CD4-positive, alpha-beta memory T cell (primary cell): ENCODE measurements at regions not wholly inside any gene's neighbourhood (a gene's known extent, or its start where the extent isn't known, plus 50 kb on each side); places are given as distances from the start of the nearest gene placed in this dataset.

Experiments used
- CTCF ChIA-PET: fragments of 350-600 bp; sonication (Branson Sonifier 250); formaldehyde crosslinking; loops from one replicate; lab custom pipeline; 2021; ENCODE audit warnings: inconsistent platforms; ENCODE audit not compliant: partially characterized antibody; lab: Charles Lee
- POLR2A ChIA-PET: fragments of 350-600 bp; sonication (Branson Sonifier 250); formaldehyde crosslinking; loops from one replicate; lab custom pipeline; 2021; ENCODE audit not compliant: partially characterized antibody; lab: Charles Lee
- DNase-seq, 5 donors: peaks; one replicate each; pipeline versions ENCODE4 v3.0.0 to v3.0.0-alpha.2; 2020 to 2022; ENCODE audit warnings: mixed read lengths in 1 of 5
- H3K27ac ChIP-seq: one replicate; pipeline ENCODE4 v1.7.0; 2013; ENCODE audit warnings: low read depth, low read length
- H3K27me3 ChIP-seq: 2 replicates; pipeline ENCODE4 v1.7.0; 2013; ENCODE audit warnings: mild to moderate bottlenecking, low read length, moderate library complexity; ENCODE audit not compliant: insufficient read depth
- H3K36me3 ChIP-seq: 2 replicates; pipeline ENCODE4 v1.7.0; 2013; ENCODE audit warnings: mild to moderate bottlenecking, low read length, moderate library complexity; ENCODE audit not compliant: insufficient read depth
- H3K4me1 ChIP-seq: 2 replicates; pipeline ENCODE4 v1.7.0; 2013; ENCODE audit warnings: mild to moderate bottlenecking, low read length, moderate library complexity; ENCODE audit not compliant: insufficient read depth
- H3K4me3 ChIP-seq, 2 donors: one replicate each; pipeline ENCODE4 v1.7.0; 2013; ENCODE audit warnings: low read length in 2 of 2, mild to moderate bottlenecking in 1 of 2
- H3K9me3 ChIP-seq, 2 donors: one replicate each; pipeline ENCODE4 v1.7.0; 2013; ENCODE audit warnings: low read length in 2 of 2, control low read depth in 1 of 2; ENCODE audit not compliant: control insufficient read depth in 1 of 2
- H3K27ac Mint-ChIP-seq, 7 donors: one replicate each; pipeline ENCODE4 v1.8.0; 2020 to 2021; ENCODE audit warnings: mixed read lengths in 7 of 7, mild to moderate bottlenecking in 6 of 7, inconsistent platforms in 3 of 7, moderate library complexity in 3 of 7
- H3K27me3 Mint-ChIP-seq, 2 donors: one replicate each; pipeline ENCODE4 v1.8.0; 2020 to 2021; ENCODE audit warnings: mixed read lengths in 2 of 2
- H3K36me3 Mint-ChIP-seq, 2 donors: one replicate each; pipeline ENCODE4 v1.8.0; 2020 to 2021; ENCODE audit warnings: mixed read lengths in 2 of 2, inconsistent platforms in 1 of 2, mild to moderate bottlenecking in 1 of 2
- H3K4me1 Mint-ChIP-seq, 4 donors: one replicate each; pipeline ENCODE4 v1.8.0; 2020 to 2021; ENCODE audit warnings: mixed read lengths in 4 of 4, mild to moderate bottlenecking in 1 of 4
- H3K4me3 Mint-ChIP-seq, 8 donors: one replicate each; pipeline ENCODE4 v1.8.0; 2020 to 2021; ENCODE audit warnings: mixed read lengths in 8 of 8, mild to moderate bottlenecking in 7 of 8, moderate library complexity in 6 of 8, inconsistent platforms in 3 of 8
- H3K9me3 Mint-ChIP-seq, 8 donors: one replicate each; pipeline ENCODE4 v1.8.0; 2020 to 2021; ENCODE audit warnings: mixed read lengths in 8 of 8, mild to moderate bottlenecking in 5 of 8, inconsistent platforms in 3 of 8, moderate library complexity in 1 of 8
- intact Hi-C: fragments of 100-400 bp; cut with micrococcal nuclease; formaldehyde crosslinking; loops from one replicate; pipeline ENCODE4 v1.15.1; 2023

DNA sequence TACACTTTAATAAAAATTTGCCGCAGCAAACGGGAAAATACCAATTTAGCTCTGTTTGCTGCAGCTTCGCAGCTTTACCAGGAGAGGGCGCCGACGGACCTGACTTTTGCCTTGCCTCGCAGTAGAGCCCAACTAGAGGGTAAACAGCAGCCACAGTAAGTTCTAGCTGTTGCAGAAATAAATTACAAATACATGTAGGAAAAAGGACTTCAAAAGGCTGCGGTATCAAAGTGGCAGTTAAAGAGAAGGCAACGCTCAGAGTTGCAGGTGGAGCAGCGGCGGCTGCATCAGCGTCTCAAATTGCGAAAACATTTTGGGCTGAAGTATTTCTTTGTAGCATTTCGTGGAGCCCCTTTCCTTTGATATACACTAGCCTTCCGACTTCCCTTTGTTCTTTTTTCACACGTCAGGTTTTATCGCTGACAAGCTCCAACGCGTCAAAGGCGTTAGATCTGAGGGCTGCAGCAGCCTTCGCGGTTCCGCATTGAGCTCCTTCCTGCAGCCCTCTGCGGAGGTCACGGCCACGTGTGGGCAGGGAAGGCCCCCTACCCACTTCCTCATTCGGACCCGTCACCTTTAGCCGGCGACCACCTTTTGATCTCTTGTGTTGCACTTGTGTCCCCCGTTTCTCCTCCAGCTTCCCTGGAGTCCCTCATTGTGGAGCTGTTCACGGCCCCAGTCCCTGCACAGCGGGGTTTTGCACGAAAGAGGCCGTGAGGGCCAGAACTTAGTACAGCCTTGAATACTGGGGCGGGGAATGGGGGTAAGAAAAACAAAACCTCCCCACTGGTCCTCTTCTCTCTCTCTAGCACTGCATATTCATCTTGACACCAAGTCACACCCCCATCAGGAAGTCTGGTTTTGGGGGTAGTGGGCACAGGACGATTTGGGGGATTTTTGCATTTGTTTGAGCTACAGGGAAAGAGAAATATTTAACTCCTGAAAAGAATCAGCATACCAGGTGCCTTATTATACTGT, 72.8 kb downstream of the S1PR1 start:
- DNase-seq = peak; percentile 86 to 92 (median 89)
- peak overlapping the region; percentile 80 to 88 (median 86) for H3K4me3 Mint-ChIP-seq
- Histone ChIP-seq H3K27ac (peak overlapping the region; percentile 79), H3K4me1 (peaks cover 56% of the 10 kb centered on the region), H3K9me3 (no peaks in the 10 kb centered on the region), H3K4me3 (peak overlapping the region; percentile 9 to 55), H3K27me3 (no peaks in the 10 kb centered on the region), H3K36me3 (no peaks in the 10 kb centered on the region)
- no peaks in the 10 kb centered on the region for H3K27me3 Mint-ChIP-seq
- H3K4me1 Mint-ChIP-seq = peaks cover 50 to 78% (median 63%) of the 10 kb centered on the region in 4 donors
- POLR2A ChIA-PET = interaction anchor here (0.5 to 4.8 kb wide), 43 partner anchors 9 to 957 kb away, joined by 3 to 75 read pairs (median 5); partner anchors contain the start of genes CDC14A, EXTL2, S1PR1 and SLC30A7
- CTCF ChIA-PET = interaction anchor here (0.7 to 9.0 kb wide), 51 partner anchors 8 to 441 kb away, joined by 3 to 262 read pairs (median 5); partner anchors contain the start of genes EXTL2 and SLC30A7
- intact Hi-C loops = loop anchor here (1.0 kb wide), 5 partner anchors 14 to 258 kb away; no protein-coding TSS in a partner anchor
- H3K9me3 Mint-ChIP-seq = no peaks in the 10 kb centered on the region
- peak overlapping the region; percentile 97 to 99 (median 98) for H3K27ac Mint-ChIP-seq
- H3K36me3 Mint-ChIP-seq = peaks cover 0 to 1% of the 10 kb centered on the region in 2 donors

DNA sequence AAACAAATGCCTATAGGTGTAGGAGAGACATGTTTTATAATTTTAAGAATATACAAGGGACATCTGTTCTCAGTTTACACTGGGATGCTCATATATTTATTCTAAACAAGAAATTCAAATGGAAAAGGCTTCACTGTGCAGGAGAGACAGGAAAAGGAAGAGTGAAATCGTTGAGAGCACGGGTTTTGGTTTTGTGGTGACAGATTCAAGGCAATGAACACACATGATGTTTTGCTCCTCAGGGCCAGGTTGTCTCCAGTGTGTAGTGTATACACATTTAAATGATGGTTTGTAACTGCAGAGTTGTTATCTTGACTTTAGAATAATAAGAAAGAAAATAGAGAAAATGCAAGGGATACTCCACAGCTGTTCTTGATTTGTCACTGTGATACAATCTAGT, 73.7 kb downstream of the S1PR1 start:
- Histone ChIP-seq H3K27ac (peak overlapping the region; percentile 79), H3K27me3 (no peaks in the 10 kb centered on the region), H3K4me3 (peak overlapping the region in 1 of 2 donors; percentile 55), H3K4me1 (peaks cover 56% of the 10 kb centered on the region), H3K9me3 (no peaks in the 10 kb centered on the region), H3K36me3 (no peaks in the 10 kb centered on the region)
- DNase-seq = peak in 4 of 5 donors; percentile 35 to 49 (median 44)
- CTCF ChIA-PET = interaction anchor here (0.9 to 9.0 kb wide), 23 partner anchors 8 to 442 kb away, joined by 3 to 262 read pairs (median 8); no protein-coding TSS in a partner anchor
- Mint-ChIP-seq H3K27ac (peak overlapping the region; percentile 97 to 99 (median 98)), H3K27me3 (no peaks in the 10 kb centered on the region), H3K36me3 (peaks cover 0 to 1% of the 10 kb centered on the region in 2 donors), H3K4me1 (peaks cover 52 to 79% (median 62%) of the 10 kb centered on the region in 4 donors), H3K4me3 (peak overlapping the region; percentile 80 to 88 (median 86)), H3K9me3 (no peaks in the 10 kb centered on the region)
- POLR2A ChIA-PET = interaction anchor here (0.7 to 4.8 kb wide), 22 partner anchors 11 to 1480 kb away, joined by 3 to 75 read pairs (median 10); partner anchors contain the start of genes EXTL2, S1PR1 and SLC30A7
- intact Hi-C loops = no loop called here

DNA sequence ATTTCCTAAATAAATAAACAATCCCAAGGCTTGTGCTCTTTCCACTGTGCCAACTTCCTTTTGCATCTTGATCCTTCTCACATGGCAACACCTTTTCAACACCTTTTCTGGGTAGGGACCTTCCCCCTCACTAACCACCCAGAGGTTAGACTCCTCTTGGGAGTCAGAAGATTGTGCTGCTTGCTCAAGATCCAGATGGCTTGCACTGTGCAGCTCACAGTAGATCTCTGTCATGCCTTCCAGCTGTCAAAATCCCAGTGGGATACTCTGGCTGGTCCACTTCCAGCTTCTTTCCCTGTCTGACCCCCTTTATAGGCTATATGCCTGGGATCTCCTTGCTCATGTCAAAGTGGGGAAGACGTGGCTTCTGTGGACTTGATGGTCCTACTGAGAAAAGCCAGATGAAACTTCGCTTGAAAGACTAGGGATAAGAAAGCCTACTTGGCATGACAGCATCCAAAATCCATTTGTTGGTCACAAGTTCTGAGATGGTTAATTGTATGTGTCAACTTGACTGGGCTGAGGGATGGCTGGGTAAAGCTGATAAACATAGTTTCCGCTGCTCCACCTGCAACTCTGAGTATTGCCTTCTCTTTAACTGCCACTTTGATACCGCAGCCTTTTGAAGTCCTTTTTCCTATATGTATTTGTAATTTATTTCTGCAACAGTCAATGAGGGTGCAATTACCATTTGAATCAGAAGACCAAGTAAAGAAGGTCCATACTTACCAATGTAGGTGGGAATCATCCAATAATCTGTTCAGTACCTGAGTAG, 74.5 kb downstream of the S1PR1 start:
- DNase-seq = peak in 1 of 5 donors; percentile 33
- Histone ChIP-seq H3K9me3 (no peaks in the 10 kb centered on the region), H3K27ac (peak overlapping the region; percentile 79), H3K27me3 (no peaks in the 10 kb centered on the region), H3K4me1 (peaks cover 56% of the 10 kb centered on the region), H3K36me3 (no peaks in the 10 kb centered on the region), H3K4me3 (no peak overlapping the region)
- Mint-ChIP-seq H3K27ac (peak overlapping the region; percentile 97 to 99 (median 98)), H3K4me1 (peaks cover 52 to 79% (median 62%) of the 10 kb centered on the region in 4 donors), H3K4me3 (peak overlapping the region; percentile 63 to 88 (median 86)), H3K36me3 (peaks cover 0 to 1% of the 10 kb centered on the region in 2 donors), H3K27me3 (no peaks in the 10 kb centered on the region), H3K9me3 (no peaks in the 10 kb centered on the region)
- CTCF ChIA-PET = interaction anchor here (0.9 to 9.0 kb wide), 13 partner anchors 12 to 392 kb away, joined by 3 to 262 read pairs (median 9); no protein-coding TSS in a partner anchor
- POLR2A ChIA-PET = interaction anchor here (0.7 to 4.8 kb wide), 13 partner anchors 11 to 1481 kb away, joined by 3 to 75 read pairs (median 13); partner anchors contain the start of genes EXTL2 and SLC30A7
- intact Hi-C loops = no loop called here

DNA sequence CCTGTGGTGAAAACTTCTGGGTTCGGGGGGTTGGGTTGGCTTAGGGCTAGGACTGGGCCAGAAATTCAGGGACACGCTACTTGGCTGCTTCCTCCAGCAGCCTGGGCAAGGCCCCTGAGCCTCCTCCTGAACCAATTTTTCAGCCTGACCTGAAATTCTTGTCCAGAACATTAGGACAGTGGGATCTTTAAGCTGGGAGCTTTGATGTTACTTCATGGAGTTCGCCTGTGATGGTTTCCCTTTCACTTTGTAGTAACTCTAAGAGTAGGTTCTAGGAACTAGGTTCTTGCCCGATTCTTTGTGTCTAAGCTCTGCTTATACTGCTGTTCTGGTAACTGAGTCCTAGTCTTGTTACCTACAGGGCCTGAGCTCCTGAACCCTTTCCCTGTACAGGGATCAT, 75.3 kb downstream of the S1PR1 start:
- Histone ChIP-seq H3K36me3 (no peaks in the 10 kb centered on the region), H3K27me3 (no peaks in the 10 kb centered on the region), H3K4me1 (peaks cover 56% of the 10 kb centered on the region), H3K27ac (peak overlapping the region; percentile 45), H3K9me3 (no peaks in the 10 kb centered on the region), H3K4me3 (peak overlapping the region in 1 of 2 donors; percentile 14)
- Mint-ChIP-seq H3K27ac (peak overlapping the region; percentile 97 to 99 (median 98)), H3K9me3 (no peaks in the 10 kb centered on the region), H3K27me3 (no peaks in the 10 kb centered on the region), H3K4me1 (peaks cover 50 to 75% (median 59%) of the 10 kb centered on the region in 4 donors), H3K4me3 (peak overlapping the region; percentile 21 to 88 (median 86)), H3K36me3 (peaks cover 0 to 1% of the 10 kb centered on the region in 2 donors)
- intact Hi-C loops = no loop called here
- no peak for DNase-seq
- ChIA-PET CTCF (interaction anchor here (0.8 to 9.0 kb wide), 7 partner anchors 16 to 393 kb away, joined by 3 to 262 read pairs (median 5); no protein-coding TSS in a partner anchor), POLR2A (interaction anchor here (0.6 to 4.8 kb wide), 5 partner anchors 46 to 416 kb away, joined by 3 to 75 read pairs (median 4); no protein-coding TSS in a partner anchor)

- ChIA-PET POLR2A (interaction anchor here (3.0 kb wide), 1 partner anchor 78 kb away, joined by 13 read pairs; no protein-coding TSS in a partner anchor), CTCF (interaction anchor here (1.4 to 9.0 kb wide), 3 partner anchors 14 to 47 kb away, joined by 5 to 262 read pairs (median 17); no protein-coding TSS in a partner anchor)
- Histone ChIP-seq H3K4me3 (no peak overlapping the region), H3K36me3 (no peaks in the 10 kb centered on the region), H3K9me3 (no peaks in the 10 kb centered on the region), H3K27ac (no peak overlapping the region), H3K27me3 (no peaks in the 10 kb centered on the region), H3K4me1 (peaks cover 44% of the 10 kb centered on the region)
- intact Hi-C loops = no loop called here
- H3K36me3 Mint-ChIP-seq = peaks cover 0 to 1% of the 10 kb centered on the region in 2 donors
- H3K4me3 Mint-ChIP-seq = peak overlapping the region in 1 of 8 donors; percentile 36
- no peaks in the 10 kb centered on the region for H3K27me3 Mint-ChIP-seq
- H3K4me1 Mint-ChIP-seq = peaks cover 42 to 63% (median 50%) of the 10 kb centered on the region in 4 donors
- H3K9me3 Mint-ChIP-seq = no peaks in the 10 kb centered on the region
- DNase-seq = no peak
- H3K27ac Mint-ChIP-seq = peak overlapping the region in 6 of 7 donors; percentile 13 to 99 (median 80)
Observed at GRCh38 chr1:101313356-101313755, 76.5 kb downstream of the S1PR1 start.

GRCh38 chr1:101314244-101314643, 77.4 kb downstream of the S1PR1 start:
- Histone ChIP-seq H3K27ac (no peak overlapping the region), H3K4me3 (no peak overlapping the region), H3K36me3 (no peaks in the 10 kb centered on the region), H3K27me3 (no peaks in the 10 kb centered on the region), H3K9me3 (no peaks in the 10 kb centered on the region), H3K4me1 (peaks cover 35% of the 10 kb centered on the region)
- Mint-ChIP-seq H3K27ac (peak overlapping the region in 2 of 7 donors; percentile 32 to 42), H3K4me1 (peaks cover 39 to 54% (median 45%) of the 10 kb centered on the region in 4 donors), H3K27me3 (no peaks in the 10 kb centered on the region), H3K36me3 (peaks cover 0 to 1% of the 10 kb centered on the region in 2 donors), H3K4me3 (no peak overlapping the region), H3K9me3 (no peaks in the 10 kb centered on the region)
- no peak for DNase-seq
- ChIA-PET CTCF (interaction anchor here (0.9 to 1.5 kb wide), 4 partner anchors 10 to 393 kb away, joined by 3 to 5 read pairs (median 4); no protein-coding TSS in a partner anchor), POLR2A (interaction anchor here (0.6 to 1.2 kb wide), 2 partner anchors 9 to 174 kb away, joined by 3 to 4 read pairs; no protein-coding TSS in a partner anchor)
- intact Hi-C loops = no loop called here
